Left ventricle myocardium inferior (tissue), 1 donor: ENCODE measurements at regions not wholly inside any gene's neighbourhood (a gene's known extent, or its start where the extent isn't known, plus 50 kb on each side); places are given as distances from the start of the nearest gene placed in this dataset.
"Not testable (repeated sequence)": the region's sequence is repeated elsewhere in the genome, so short reads cannot be mapped to it uniquely, and the experiment has no call there.

Experiments
- DNase-seq: peaks from one replicate; pipeline ENCODE4 v3.0.0-alpha.2; 2020
- H3K27ac ChIP-seq: fragments of 200-600 bp; replicated peaks from 2 replicates; pipeline ENCODE4 v1.8.0; 2021
- H3K27me3 ChIP-seq: fragments of 200-600 bp; 2 replicates; pipeline ENCODE4 v1.8.0; 2021; ENCODE audit warnings: low read depth
- H3K36me3 ChIP-seq: fragments of 200-600 bp; 2 replicates; pipeline ENCODE4 v1.8.0; 2021
- H3K4me1 ChIP-seq: fragments of 200-600 bp; 2 replicates; pipeline ENCODE4 v1.8.0; 2021
- H3K4me3 ChIP-seq: fragments of 200-600 bp; 2 replicates; pipeline ENCODE4 v1.8.0; 2021; ENCODE audit warnings: mild to moderate bottlenecking, moderate library complexity
- H3K9me3 ChIP-seq: fragments of 200-600 bp; replicated peaks from 2 replicates; pipeline ENCODE4 v1.8.0; 2021
- CTCF ChIP-seq: fragments of 200-600 bp; IDR thresholded peaks from 2 replicates; pipeline ENCODE4 v1.8.0; 2021; ENCODE audit warnings: antibody characterized with exemption, mild to moderate bottlenecking, borderline replicate concordance
- intact Hi-C: fragments of 100-400 bp; cut with micrococcal nuclease; formaldehyde crosslinking; loops from one replicate; pipeline ENCODE4 v1.11.0; 2022
- donor health status: DM: no; HTN: yes; CAD: no; lungs with severe emphysema.

- intact Hi-C loops, result no loop called here
- TF ChIP-seq CTCF, result no peak
- no peaks in the 10 kb centered on the region for H3K4me1 ChIP-seq
- H3K4me3 ChIP-seq, result no peak overlapping the region
- no peak for DNase-seq
- no peaks in the 10 kb centered on the region for H3K9me3 ChIP-seq
- no peak overlapping the region for H3K27ac ChIP-seq
- H3K27me3 ChIP-seq, result peaks cover 59% of the 10 kb centered on the region
- H3K36me3 ChIP-seq, result no peaks in the 10 kb centered on the region
Observed at GRCh38 chr10:6704896-6705295, 124.8 kb upstream of the PRKCQ start.

GRCh38 chr10:6702833-6703232 lies 122.8 kb upstream of the PRKCQ start:
- intact Hi-C loops, H3K9me3 ChIP-seq, H3K36me3 ChIP-seq, H3K4me1 ChIP-seq, DNase-seq, H3K27ac ChIP-seq, H3K4me3 ChIP-seq: not testable (repeated sequence)
- peaks cover 42% of the 10 kb centered on the region for H3K27me3 ChIP-seq

GRCh38 chr10:6702030-6702429 lies 122.0 kb upstream of the PRKCQ start:
- H3K27me3 ChIP-seq, result peaks cover 36% of the 10 kb centered on the region
- no peak for DNase-seq
- no peaks in the 10 kb centered on the region for H3K9me3 ChIP-seq
- no peaks in the 10 kb centered on the region for H3K36me3 ChIP-seq
- H3K27ac ChIP-seq, result no peak overlapping the region
- H3K4me1 ChIP-seq, result no peaks in the 10 kb centered on the region
- H3K4me3 ChIP-seq, result no peak overlapping the region
- intact Hi-C loops, result no loop called here
- no peak for TF ChIP-seq CTCF

GRCh38 chr10:6701289-6701688 lies 121.2 kb upstream of the PRKCQ start:
- Histone ChIP-seq H3K36me3 (no peaks in the 10 kb centered on the region), H3K4me3 (no peak overlapping the region), H3K4me1 (no peaks in the 10 kb centered on the region), H3K9me3 (no peaks in the 10 kb centered on the region), H3K27ac (no peak overlapping the region), H3K27me3 (peaks cover 29% of the 10 kb centered on the region)
- DNase-seq, result no peak
- intact Hi-C loops, result no loop called here
- TF ChIP-seq CTCF, result no peak

GRCh38 chr10:6700066-6700465 lies 120.0 kb upstream of the PRKCQ start:
- Histone ChIP-seq H3K4me1 (no peaks in the 10 kb centered on the region), H3K27me3 (peaks cover 19% of the 10 kb centered on the region), H3K4me3 (no peak overlapping the region), H3K9me3 (no peaks in the 10 kb centered on the region), H3K27ac (no peak overlapping the region), H3K36me3 (no peaks in the 10 kb centered on the region)
- TF ChIP-seq CTCF, result no peak
- no peak for DNase-seq
- intact Hi-C loops, result no loop called here

GRCh38 chr10:6699336-6699735 lies 119.3 kb upstream of the PRKCQ start:
- Histone ChIP-seq H3K4me3 (no peak overlapping the region), H3K4me1 (no peaks in the 10 kb centered on the region), H3K27ac (no peak overlapping the region), H3K36me3 (no peaks in the 10 kb centered on the region), H3K9me3 (no peaks in the 10 kb centered on the region), H3K27me3 (peaks cover 24% of the 10 kb centered on the region)
- DNase-seq, result no peak
- intact Hi-C loops, result no loop called here
- no peak for TF ChIP-seq CTCF
